HEK293T (cell line): ENCODE measurements at regions not wholly inside any gene's neighbourhood (a gene's known extent, or its start where the extent isn't known, plus 50 kb on each side); places are given as distances from the start of the nearest gene placed in this dataset.

Experiments used
- CTCF ChIA-PET: fragments of 350-600 bp; formaldehyde crosslinking; extraction: SDS; loops from one replicate; lab custom pipeline; 2021; ENCODE audit warnings: antibody characterized with exemption, inconsistent platforms; lab: Yijun Ruan, JAX
- POLR2A ChIA-PET: fragments of 350-600 bp; formaldehyde crosslinking; extraction: SDS; loops from one replicate; lab custom pipeline; 2020; ENCODE audit warnings: antibody characterized with exemption, inconsistent platforms; lab: Yijun Ruan, JAX
- DNase-seq: peaks from one replicate; pipeline ENCODE4 v3.0.0; 2012; ENCODE audit warnings: mixed read lengths; ENCODE audit errors: extremely low spot score
- ARNT ChIP-seq: fragments of 450-650 bp; IDR thresholded peaks from 2 replicates; pipeline ENCODE4 v1.6.1; 2017; ENCODE audit warnings: mild to moderate bottlenecking
- BHLHE40 ChIP-seq: fragments of 450-650 bp; IDR thresholded peaks from 2 replicates; pipeline ENCODE4 v1.6.1; 2016; ENCODE audit warnings: mild to moderate bottlenecking, moderate library complexity, borderline replicate concordance
- CTBP1 ChIP-seq: fragments of 450-650 bp; IDR thresholded peaks from 2 replicates; pipeline ENCODE4 v1.6.1; 2016; ENCODE audit warnings: borderline replicate concordance
- ELF4 ChIP-seq: fragments of 450-650 bp; IDR thresholded peaks from 2 replicates; pipeline ENCODE4 v1.6.1; 2017; ENCODE audit warnings: antibody characterized with exemption
- FOXA1 ChIP-seq: fragments of 450-650 bp; IDR thresholded peaks from 2 replicates; pipeline ENCODE4 v1.6.1; 2016; ENCODE audit warnings: mild to moderate bottlenecking
- FOXK2 ChIP-seq: fragments of 450-650 bp; IDR thresholded peaks from 2 replicates; pipeline ENCODE4 v1.6.1; 2016; ENCODE audit warnings: mild to moderate bottlenecking
- FOXM1 ChIP-seq: fragments of 450-650 bp; IDR thresholded peaks from 2 replicates; pipeline ENCODE4 v1.6.1; 2017; ENCODE audit warnings: mild to moderate bottlenecking, borderline replicate concordance
- HDGF ChIP-seq: fragments of 450-650 bp; IDR thresholded peaks from 2 replicates; pipeline ENCODE4 v1.6.1; 2017; ENCODE audit warnings: antibody characterized with exemption, borderline replicate concordance
- L3MBTL2 ChIP-seq: fragments of 450-650 bp; conservative IDR thresholded peaks from 2 replicates; pipeline ENCODE4 v1.6.1; 2016; ENCODE audit warnings: mild to moderate bottlenecking
- LEF1 ChIP-seq: fragments of 450-650 bp; IDR thresholded peaks from 2 replicates; pipeline ENCODE4 v1.6.1; 2017; ENCODE audit warnings: mild to moderate bottlenecking, borderline replicate concordance
- NFRKB ChIP-seq: fragments of 450-650 bp; IDR thresholded peaks from 2 replicates; pipeline ENCODE4 v1.6.1; 2016; ENCODE audit warnings: mild to moderate bottlenecking, moderate library complexity
- PKNOX1 ChIP-seq: fragments of 450-650 bp; IDR thresholded peaks from 2 replicates; pipeline ENCODE4 v1.6.1; 2016
- SP1 ChIP-seq: fragments of 450-650 bp; IDR thresholded peaks from 2 replicates; pipeline ENCODE4 v1.6.1; 2017
- SUZ12 ChIP-seq: fragments of 450-650 bp; IDR thresholded peaks from 2 replicates; pipeline ENCODE4 v1.6.1; 2016; ENCODE audit warnings: mild to moderate bottlenecking
- TARDBP ChIP-seq: fragments of 450-650 bp; IDR thresholded peaks from 2 replicates; pipeline ENCODE4 v1.6.1; 2016
- ZNF384 ChIP-seq: fragments of 450-650 bp; IDR thresholded peaks from 2 replicates; pipeline ENCODE4 v1.6.1; 2016

- TF ChIP-seq BHLHE40: no peak
- TF ChIP-seq ZNF384: no peak
- no peak for TF ChIP-seq HDGF
- no peak for TF ChIP-seq ELF4
- no peak for TF ChIP-seq PKNOX1
- no peak for TF ChIP-seq SP1
- no peak for TF ChIP-seq FOXA1
- no peak for TF ChIP-seq ARNT
- TF ChIP-seq LEF1: no peak
- TF ChIP-seq NFRKB: no peak
- no peak for TF ChIP-seq FOXK2
- no peak for TF ChIP-seq L3MBTL2
- TF ChIP-seq CTBP1: no peak
- no peak for TF ChIP-seq TARDBP
- TF ChIP-seq FOXM1: no peak
- no peak for TF ChIP-seq SUZ12
- POLR2A ChIA-PET: no interaction called here
- no peak for DNase-seq
- CTCF ChIA-PET: interaction anchor here (0.7 kb wide), 1 partner anchor 704 kb away, joined by 3 read pairs; no protein-coding TSS in a partner anchor
Measured at GRCh38 chr7:106957766-106958165, 86.7 kb upstream of the PRKAR2B start.

- CTCF ChIA-PET: interaction anchor here (0.6 to 1.0 kb wide), 4 partner anchors 12 to 202 kb away, joined by 3 to 5 read pairs (median 4); no protein-coding TSS in a partner anchor
- TF ChIP-seq L3MBTL2 (no peak), ARNT (no peak), ELF4 (no peak), SP1 (no peak), CTBP1 (no peak), FOXM1 (no peak), NFRKB (no peak), ZNF384 (no peak), PKNOX1 (no peak), FOXA1 (no peak), FOXK2 (no peak), HDGF (no peak), BHLHE40 (no peak), SUZ12 (no peak)
- POLR2A ChIA-PET: no interaction called here
- DNase-seq: peak; percentile 55
Measured at GRCh38 chr7:106959753-106960152, 84.8 kb upstream of the PRKAR2B start.

GRCh38 chr7:106962751-106963150 lies 81.8 kb upstream of the PRKAR2B start:
- CTCF ChIA-PET: no interaction called here
- POLR2A ChIA-PET: no interaction called here
- no peak for DNase-seq
- TF ChIP-seq L3MBTL2: no peak
- no peak for TF ChIP-seq CTBP1
- TF ChIP-seq FOXM1: no peak
- TF ChIP-seq HDGF: no peak
- TF ChIP-seq FOXA1: no peak
- no peak for TF ChIP-seq ELF4
- TF ChIP-seq BHLHE40: no peak
- no peak for TF ChIP-seq ZNF384
- no peak for TF ChIP-seq NFRKB
- TF ChIP-seq SP1: no peak
- no peak for TF ChIP-seq FOXK2
- no peak for TF ChIP-seq PKNOX1
- TF ChIP-seq SUZ12: no peak
- no peak for TF ChIP-seq ARNT
- no peak for TF ChIP-seq LEF1
- no peak for TF ChIP-seq TARDBP

GRCh38 chr7:106964466-106964865 lies 80.0 kb upstream of the PRKAR2B start:
- TF ChIP-seq FOXK2 (no peak), ELF4 (no peak), PKNOX1 (no peak), FOXM1 (no peak), NFRKB (no peak), ZNF384 (no peak), SUZ12 (no peak), HDGF (no peak), SP1 (no peak), ARNT (no peak), BHLHE40 (no peak)
- POLR2A ChIA-PET: no interaction called here
- DNase-seq: no peak
- CTCF ChIA-PET: no interaction called here

GRCh38 chr7:106965108-106965507 lies 79.4 kb upstream of the PRKAR2B start:
- TF ChIP-seq FOXK2: no peak
- TF ChIP-seq ZNF384: no peak
- no peak for TF ChIP-seq BHLHE40
- no peak for TF ChIP-seq ARNT
- no peak for TF ChIP-seq CTBP1
- TF ChIP-seq TARDBP: no peak
- no peak for TF ChIP-seq LEF1
- no peak for TF ChIP-seq SP1
- no peak for TF ChIP-seq NFRKB
- no peak for TF ChIP-seq HDGF
- TF ChIP-seq SUZ12: no peak
- no peak for TF ChIP-seq FOXA1
- no peak for TF ChIP-seq FOXM1
- TF ChIP-seq ELF4: no peak
- no peak for TF ChIP-seq L3MBTL2
- TF ChIP-seq PKNOX1: no peak
- ChIA-PET CTCF (no interaction called here), POLR2A (no interaction called here)
- no peak for DNase-seq
